IPS DF 4.7 (cell line): ENCODE measurements at regions not wholly inside any gene's neighbourhood (a gene's known extent, or its start where the extent isn't known, plus 50 kb on each side); places are given as distances from the start of the nearest gene placed in this dataset.
A peak's percentile ranks its signal among the peaks of the same experiment; 100 is the strongest.

Experiments used
- DNase-seq: peaks from one replicate; pipeline ENCODE4 v3.0.0-alpha.2; 2013; ENCODE audit warnings: low spot score; ENCODE audit errors: extremely low read depth

- no peak for DNase-seq
Measured at GRCh38 chr17:34825884-34826283, 135.4 kb downstream of the CCT6B start.

DNA sequence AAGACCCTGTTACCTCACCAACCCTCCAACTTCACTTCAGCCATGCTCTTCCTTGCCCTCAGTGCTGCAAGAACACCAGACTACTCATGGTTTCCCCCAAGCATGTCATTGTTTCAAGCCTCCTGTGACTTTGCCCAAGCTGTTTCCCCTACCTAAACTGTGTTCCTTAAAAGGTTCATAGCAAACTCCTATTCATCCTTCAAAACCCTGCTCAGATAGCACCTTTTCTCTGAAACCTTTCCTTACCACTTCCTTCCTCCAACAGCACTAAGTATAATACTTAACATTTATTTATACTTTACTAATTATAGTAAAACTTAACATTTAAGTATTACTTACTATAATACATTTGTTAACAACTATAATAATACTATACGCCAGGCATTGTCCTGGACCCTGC, 136.2 kb downstream of the CCT6B start:
- no peak for DNase-seq

GRCh38 chr17:34823023-34823422, 138.2 kb downstream of the CCT6B start:
- DNase-seq, result no peak

DNA sequence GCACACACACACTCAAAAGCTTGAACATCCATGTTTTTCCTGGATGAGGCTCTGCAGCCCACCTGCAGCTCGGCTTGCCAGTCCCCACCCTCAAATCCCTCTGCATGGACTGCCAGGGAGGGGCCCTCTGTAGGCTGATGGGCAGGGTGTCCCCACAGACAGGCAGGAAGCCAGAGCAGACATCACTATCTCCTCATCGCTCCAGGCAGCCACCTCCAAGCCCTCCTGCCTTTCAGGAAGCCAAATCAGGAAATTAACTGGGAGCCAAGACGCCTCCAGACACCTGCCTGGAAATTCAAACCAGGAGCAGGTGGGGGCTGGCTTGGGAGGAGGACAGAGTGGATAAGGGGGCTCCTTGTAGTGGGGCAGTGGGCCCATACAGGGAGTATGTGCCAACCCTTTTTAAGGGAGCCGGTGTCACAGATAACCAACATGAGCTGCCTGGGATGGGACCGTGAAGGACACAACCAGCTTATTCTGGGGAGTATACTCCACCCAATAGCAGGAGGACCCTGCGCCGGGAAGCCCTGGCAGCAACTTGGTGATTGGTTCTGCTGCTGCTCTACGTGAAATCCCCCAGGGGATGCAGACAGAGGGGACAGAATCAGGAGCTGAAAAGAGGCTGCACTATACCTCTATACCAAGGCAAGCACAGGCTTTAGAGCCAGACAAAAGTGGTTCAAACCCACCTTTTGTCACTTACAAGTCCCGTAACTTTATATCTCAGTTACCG, 139.1 kb downstream of the CCT6B start:
- DNase-seq, result no peak

- no peak for DNase-seq
Measured at GRCh38 chr17:34820922-34821321, 140.3 kb downstream of the CCT6B start.

DNA sequence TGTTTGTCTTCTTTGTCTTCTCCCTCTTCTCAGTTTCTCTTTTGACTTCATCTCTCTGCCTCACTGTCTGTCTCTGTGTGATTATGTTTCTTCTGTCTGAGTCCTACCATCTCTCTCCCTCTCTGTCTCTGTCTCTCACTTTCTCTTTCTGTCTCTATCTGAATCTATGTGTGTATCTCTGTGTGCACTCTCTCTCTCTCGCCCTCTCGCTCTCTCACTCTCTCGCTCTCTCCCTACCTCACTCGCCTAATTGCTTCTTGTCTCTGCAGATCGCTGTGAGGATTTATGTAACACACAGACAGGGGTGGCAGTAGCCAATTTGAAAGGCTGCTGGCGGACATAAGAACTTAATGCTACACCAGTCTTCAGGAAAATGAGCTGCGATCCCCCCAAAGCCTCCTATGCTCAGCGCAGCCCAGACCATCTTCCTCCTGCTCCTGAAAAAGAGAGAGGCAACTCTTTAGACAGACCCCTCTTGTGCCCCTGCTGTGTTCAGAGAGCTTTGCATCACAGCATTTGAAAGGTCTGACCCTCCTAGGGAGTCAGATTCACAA, 140.9 kb downstream of the CCT6B start:
- no peak for DNase-seq

DNA sequence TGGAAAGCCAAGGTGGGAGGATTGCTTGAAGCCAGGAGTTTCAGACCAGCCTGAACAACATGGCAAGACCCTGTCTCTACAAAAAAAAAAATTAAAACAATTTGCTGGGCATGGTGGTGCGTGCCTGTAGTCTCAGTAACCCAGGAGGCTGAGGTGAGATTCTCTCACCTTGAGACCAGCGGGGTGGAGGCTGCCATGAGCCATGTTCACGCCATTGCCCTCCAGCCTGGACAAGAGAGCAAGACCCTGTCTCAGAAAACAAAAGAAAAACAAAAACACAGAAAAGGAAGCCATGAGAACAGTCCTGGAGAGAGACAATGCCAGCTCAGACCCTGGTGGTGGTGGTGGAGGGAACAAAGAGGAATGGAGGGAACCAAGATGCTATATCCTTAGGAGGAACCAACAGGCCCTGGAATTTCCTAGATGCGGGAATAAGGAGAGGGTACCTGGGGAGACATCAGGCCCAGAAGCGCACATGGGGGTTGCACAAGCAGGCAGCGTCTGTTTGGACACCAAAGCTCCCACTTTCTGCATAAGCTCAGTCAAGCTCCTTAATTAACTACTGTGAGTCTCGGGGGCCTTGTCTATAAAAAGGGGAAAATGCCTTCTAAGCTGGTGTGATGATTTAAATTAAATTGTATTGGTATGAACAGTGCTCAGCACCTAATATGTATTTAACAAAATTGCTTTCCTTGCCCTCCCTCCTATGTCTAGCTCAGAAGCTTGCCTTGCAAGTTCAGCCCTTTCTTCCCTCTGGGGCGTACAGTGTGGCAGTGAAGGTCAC, 143.8 kb downstream of the CCT6B start:
- no peak for DNase-seq

GRCh38 chr17:34816848-34817247, 144.4 kb downstream of the CCT6B start:
- no peak for DNase-seq

DNA sequence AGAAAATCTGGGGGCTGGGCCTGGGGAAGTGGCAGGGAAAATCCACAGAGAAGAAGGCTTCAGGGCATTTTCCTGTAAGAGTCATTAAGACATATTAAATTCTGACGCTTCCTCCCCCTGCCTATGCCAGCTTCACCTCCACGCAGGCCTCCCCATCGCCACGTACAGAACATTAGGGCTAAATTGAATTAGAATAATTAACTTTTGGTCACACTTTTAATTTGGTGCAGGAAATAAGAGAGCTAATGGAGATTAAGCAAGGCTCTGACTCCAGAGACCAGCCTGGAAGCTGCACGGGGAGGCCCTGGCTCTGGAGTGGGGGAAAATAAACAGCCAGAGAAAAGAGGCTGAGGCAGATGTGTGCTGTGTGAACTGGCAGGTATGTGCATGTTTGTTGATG, 148.0 kb downstream of the CCT6B start:
- DNase-seq, result no peak

DNA sequence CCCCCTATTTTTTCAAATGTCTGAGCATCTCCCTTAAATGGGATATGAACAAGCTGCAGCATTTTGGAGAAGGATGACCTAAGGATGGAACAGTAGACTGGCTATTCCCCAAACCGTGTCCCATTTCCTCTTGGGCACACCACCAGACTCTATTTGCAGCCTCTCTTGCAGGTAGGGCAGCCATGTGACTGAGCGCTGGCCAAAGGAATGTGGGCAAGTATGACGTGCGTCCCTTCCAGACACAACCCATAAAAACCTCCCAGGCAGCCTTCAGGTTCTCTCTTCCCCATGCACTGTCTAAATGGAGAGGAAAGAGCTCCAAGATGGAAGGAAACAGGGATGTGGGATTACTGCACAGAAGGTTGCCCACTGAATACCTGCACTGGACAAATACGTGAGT, 149.7 kb downstream of the CCT6B start:
- no peak for DNase-seq

DNA sequence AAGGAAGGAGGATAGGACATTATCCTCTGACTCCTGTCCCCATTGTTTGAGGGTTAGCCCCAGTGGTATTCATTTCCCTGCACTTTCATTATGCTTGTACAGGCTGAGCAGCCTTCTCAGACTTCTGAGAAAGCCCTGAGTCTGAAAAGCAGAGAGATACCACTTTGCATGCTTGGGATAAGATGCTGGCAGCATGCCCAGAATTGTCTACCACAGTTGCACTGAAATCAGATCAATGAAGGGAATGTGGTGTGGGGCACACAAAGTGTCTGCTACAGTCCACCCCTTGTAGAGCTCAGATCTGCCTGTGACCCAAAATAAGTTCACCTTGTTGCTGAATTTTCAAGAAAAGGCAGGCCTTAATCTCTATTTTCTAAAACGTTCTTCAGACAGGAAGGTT, 160.6 kb downstream of the CCT6B start:
- DNase-seq, result no peak

DNA sequence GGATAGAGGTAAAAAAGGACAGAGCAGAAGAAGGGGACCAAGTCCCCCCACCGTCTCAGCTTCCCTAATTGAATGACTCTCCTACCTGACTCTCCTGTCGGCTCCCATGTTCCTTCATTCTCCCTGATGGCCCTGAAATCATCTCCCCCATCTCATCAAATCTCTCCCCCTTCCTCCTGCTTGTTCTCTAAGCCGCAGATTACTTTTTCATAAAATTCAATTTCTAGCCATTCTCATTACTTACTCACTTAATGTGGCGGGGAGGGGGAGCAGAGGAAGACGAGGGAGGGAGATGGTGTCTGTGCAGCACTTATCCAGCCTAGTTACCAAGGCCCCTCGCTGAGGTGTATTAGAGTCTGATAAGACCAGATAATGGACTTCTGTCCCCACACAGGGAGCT, 161.5 kb downstream of the CCT6B start:
- no peak for DNase-seq

- DNase-seq, result peak; percentile 72
Measured at GRCh38 chr17:34798581-34798980, 162.7 kb downstream of the CCT6B start.

- peak; percentile 44 for DNase-seq
Measured at GRCh38 chr17:34797720-34798119, 163.5 kb downstream of the CCT6B start.

GRCh38 chr17:34793231-34793908, 167.9 kb downstream of the CCT6B start:
- DNase-seq, result no peak

- no peak for DNase-seq
Measured at GRCh38 chr17:34788696-34789095, 172.6 kb downstream of the CCT6B start.

- DNase-seq, result no peak
Measured at GRCh38 chr17:34784526-34784925, 176.7 kb downstream of the CCT6B start.

DNA sequence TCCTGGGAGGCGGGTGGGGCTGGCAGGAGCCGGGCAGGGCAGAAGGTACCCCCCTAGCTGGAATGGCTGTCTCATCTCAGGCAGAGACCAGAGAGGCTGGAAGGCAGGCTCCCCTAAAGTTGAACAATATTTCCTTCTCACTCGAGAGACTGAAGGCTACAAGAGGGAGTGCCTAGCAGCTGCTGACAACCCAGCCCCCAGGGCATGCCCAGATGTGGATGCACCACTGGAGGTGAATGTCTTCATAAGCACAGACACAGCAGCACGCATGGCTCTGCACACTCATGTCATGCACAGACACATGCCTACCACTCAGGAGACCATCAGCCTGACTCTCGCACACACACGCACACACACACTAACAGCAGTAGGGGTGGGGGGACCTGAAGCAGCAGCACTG, 179.0 kb downstream of the CCT6B start:
- DNase-seq, result no peak

- DNase-seq, result no peak
Measured at GRCh38 chr17:34781571-34782108, 179.6 kb downstream of the CCT6B start.

DNA sequence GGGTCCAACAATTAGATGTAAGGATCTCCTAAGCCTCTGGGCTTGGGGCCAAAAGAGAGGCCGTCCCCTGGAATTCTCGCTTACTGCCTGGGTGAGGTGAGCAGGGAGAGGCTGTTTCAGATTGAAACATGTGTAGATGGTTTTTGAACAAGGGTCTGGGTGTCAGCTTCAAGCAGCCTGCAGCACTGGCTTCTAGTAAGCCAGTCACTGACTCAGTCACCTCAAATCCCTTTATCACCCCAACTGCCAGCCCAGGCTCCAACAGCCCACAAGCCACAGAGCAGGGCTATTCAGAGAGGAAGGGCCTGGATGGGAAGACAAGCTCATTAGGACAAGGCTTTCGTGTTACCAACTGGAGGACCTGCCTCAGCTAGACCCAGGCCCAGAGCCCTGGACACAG, 180.2 kb downstream of the CCT6B start:
- DNase-seq, result no peak

DNA sequence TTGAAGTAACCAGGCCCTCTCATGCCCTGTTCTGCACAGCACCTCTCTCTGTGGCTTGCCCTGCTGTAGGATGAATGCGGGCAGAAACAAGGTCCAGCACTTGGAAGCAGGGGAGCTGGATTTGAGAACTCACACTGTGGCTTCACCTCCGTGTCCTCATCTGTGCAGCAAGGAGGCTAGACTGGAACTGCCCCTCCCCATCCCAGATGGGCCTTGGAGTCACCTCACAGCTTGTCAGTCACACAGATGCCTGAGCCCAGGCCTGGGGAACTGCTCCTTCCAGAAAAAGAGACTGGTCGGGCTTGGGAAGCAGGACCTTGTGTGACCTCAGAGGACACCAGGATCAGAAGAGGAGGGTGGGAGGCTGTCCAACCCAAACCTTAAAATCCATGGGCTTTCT, 180.8 kb downstream of the CCT6B start:
- DNase-seq, result no peak
